Activated T-helper 17 cell treated with anti-CD3 and anti-CD28 coated beads, Interleukin-2, amount 50 U/mL, for 72 hours (primary cell): ENCODE measurements at regions not wholly inside any gene's neighbourhood (a gene's known extent, or its start where the extent isn't known, plus 50 kb on each side); places are given as distances from the start of the nearest gene placed in this dataset.
"Not testable (repeated sequence)": the region's sequence is repeated elsewhere in the genome, so short reads cannot be mapped to it uniquely, and the experiment has no call there.

Experiments
- ATAC-seq: fragments of 150-1000 bp; cut with Tn5 transposase; replicated peaks from 2 replicates; pipeline ENCODE4 v1.10.0; 2021; ENCODE audit warnings: mild to moderate bottlenecking, moderate library complexity
- H3K27ac Mint-ChIP-seq: one replicate; pipeline ENCODE4 v1.8.0; 2022; ENCODE audit warnings: mixed read lengths
- H3K27me3 Mint-ChIP-seq: one replicate; pipeline ENCODE4 v1.8.0; 2022; ENCODE audit warnings: mixed read lengths
- H3K36me3 Mint-ChIP-seq: one replicate; pipeline ENCODE4 v1.8.0; 2022; ENCODE audit warnings: low read depth, mild to moderate bottlenecking, mixed read lengths
- H3K4me1 Mint-ChIP-seq: one replicate; pipeline ENCODE4 v1.8.0; 2022; ENCODE audit warnings: mixed read lengths
- H3K4me3 Mint-ChIP-seq: one replicate; pipeline ENCODE4 v1.8.0; 2022; ENCODE audit warnings: mild to moderate bottlenecking, mixed read lengths
- H3K9me3 Mint-ChIP-seq: one replicate; pipeline ENCODE4 v1.8.0; 2022; ENCODE audit warnings: mixed read lengths

- Mint-ChIP-seq H3K4me3 (no peak overlapping the region), H3K36me3 (no peaks in the 10 kb centered on the region), H3K27ac (no peak overlapping the region), H3K27me3 (no peaks in the 10 kb centered on the region), H3K4me1 (no peaks in the 10 kb centered on the region), H3K9me3 (no peaks in the 10 kb centered on the region)
- no peak for ATAC-seq
These were observed 172.7 kb upstream of the KBTBD8 start for GRCh38 chr3:66825375-66825774.

GRCh38 chr3:66827726-66828125 lies 170.4 kb upstream of the KBTBD8 start:
- no peak overlapping the region for H3K4me3 Mint-ChIP-seq
- no peaks in the 10 kb centered on the region for H3K9me3 Mint-ChIP-seq
- no peak overlapping the region for H3K27ac Mint-ChIP-seq
- no peaks in the 10 kb centered on the region for H3K36me3 Mint-ChIP-seq
- H3K27me3 Mint-ChIP-seq: no peaks in the 10 kb centered on the region
- no peaks in the 10 kb centered on the region for H3K4me1 Mint-ChIP-seq
- no peak for ATAC-seq

- Mint-ChIP-seq H3K27me3 (peaks cover 3% of the 10 kb centered on the region), H3K36me3 (no peaks in the 10 kb centered on the region), H3K27ac (no peak overlapping the region), H3K4me1 (no peaks in the 10 kb centered on the region), H3K4me3 (no peak overlapping the region), H3K9me3 (no peaks in the 10 kb centered on the region)
- no peak for ATAC-seq
These were observed 169.8 kb upstream of the KBTBD8 start for GRCh38 chr3:66828303-66828702.

DNA sequence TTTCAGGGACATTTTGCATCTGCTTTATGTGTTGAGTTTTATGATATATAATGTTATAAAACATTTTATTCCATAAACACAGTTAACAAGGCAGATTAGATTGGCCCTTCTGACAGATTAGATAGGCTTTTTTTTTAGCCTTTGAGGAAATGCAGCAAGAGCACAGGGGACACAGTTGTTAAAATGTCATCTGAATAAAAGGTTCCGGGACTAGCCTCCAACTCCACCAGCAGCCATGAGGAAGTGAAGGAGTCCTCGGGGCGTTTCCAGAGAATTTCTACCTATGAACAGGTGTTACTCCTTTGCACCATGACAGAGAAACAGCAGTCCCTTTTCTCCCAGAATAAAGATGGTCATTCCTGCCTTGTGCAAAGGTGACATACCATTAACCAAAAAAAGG lies 167.8 kb upstream of the KBTBD8 start:
- H3K27ac Mint-ChIP-seq: no peak overlapping the region
- H3K4me3 Mint-ChIP-seq: no peak overlapping the region
- H3K27me3 Mint-ChIP-seq: peaks cover 7% of the 10 kb centered on the region
- no peaks in the 10 kb centered on the region for H3K36me3 Mint-ChIP-seq
- no peaks in the 10 kb centered on the region for H3K9me3 Mint-ChIP-seq
- ATAC-seq: no peak
- no peaks in the 10 kb centered on the region for H3K4me1 Mint-ChIP-seq

GRCh38 chr3:66831931-66832330 lies 166.2 kb upstream of the KBTBD8 start:
- H3K36me3 Mint-ChIP-seq: no peaks in the 10 kb centered on the region
- no peak overlapping the region for H3K4me3 Mint-ChIP-seq
- no peaks in the 10 kb centered on the region for H3K4me1 Mint-ChIP-seq
- ATAC-seq: no peak
- peaks cover 7% of the 10 kb centered on the region for H3K27me3 Mint-ChIP-seq
- no peak overlapping the region for H3K27ac Mint-ChIP-seq
- H3K9me3 Mint-ChIP-seq: no peaks in the 10 kb centered on the region

GRCh38 chr3:66836363-66837152 lies 161.5 kb upstream of the KBTBD8 start:
- Mint-ChIP-seq H3K4me1 (no peaks in the 10 kb centered on the region), H3K4me3 (no peak overlapping the region), H3K36me3 (no peaks in the 10 kb centered on the region), H3K27me3 (peaks cover 7% of the 10 kb centered on the region), H3K27ac (no peak overlapping the region), H3K9me3 (no peaks in the 10 kb centered on the region)
- ATAC-seq: no peak

- Mint-ChIP-seq H3K36me3 (no peaks in the 10 kb centered on the region), H3K27ac (no peak overlapping the region), H3K4me3 (no peak overlapping the region)
These were observed 159.4 kb upstream of the KBTBD8 start for GRCh38 chr3:66838704-66839103.

DNA sequence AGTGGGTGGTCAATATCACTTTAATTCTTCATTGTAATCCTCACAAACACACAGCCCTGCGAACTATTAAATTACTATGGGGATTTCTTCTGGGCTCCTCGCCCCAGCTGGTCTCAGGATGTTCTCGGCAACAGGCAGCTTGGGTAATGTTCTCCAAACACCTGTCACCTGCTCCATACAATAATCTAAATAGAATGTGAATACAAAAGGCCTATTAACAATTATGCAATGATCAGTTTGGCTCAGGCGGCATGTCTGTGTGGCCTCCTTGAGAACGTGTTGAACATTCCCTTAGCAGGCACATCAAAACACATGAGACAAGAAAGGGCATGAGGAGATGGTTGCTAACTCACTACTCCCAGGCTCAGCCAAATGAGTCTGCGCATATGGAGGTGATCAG lies 158.6 kb upstream of the KBTBD8 start:
- Mint-ChIP-seq H3K27me3 (peaks cover 5% of the 10 kb centered on the region), H3K27ac (no peak overlapping the region), H3K4me3 (no peak overlapping the region), H3K9me3 (no peaks in the 10 kb centered on the region), H3K36me3 (no peaks in the 10 kb centered on the region), H3K4me1 (no peaks in the 10 kb centered on the region)
- ATAC-seq: no peak

More at GRCh38 chr3:66838704-66839103, 159.4 kb upstream of the KBTBD8 start:
- H3K27me3 Mint-ChIP-seq: peaks cover under 1% of the 10 kb centered on the region
- H3K9me3 Mint-ChIP-seq: no peaks in the 10 kb centered on the region
- no peaks in the 10 kb centered on the region for H3K4me1 Mint-ChIP-seq
- no peak for ATAC-seq

- H3K4me3 Mint-ChIP-seq, H3K4me1 Mint-ChIP-seq, H3K9me3 Mint-ChIP-seq, H3K27ac Mint-ChIP-seq, ATAC-seq, H3K36me3 Mint-ChIP-seq: not testable (repeated sequence)
- peaks cover 15% of the 10 kb centered on the region for H3K27me3 Mint-ChIP-seq
These were observed 155.2 kb upstream of the KBTBD8 start for GRCh38 chr3:66842761-66843464.

DNA sequence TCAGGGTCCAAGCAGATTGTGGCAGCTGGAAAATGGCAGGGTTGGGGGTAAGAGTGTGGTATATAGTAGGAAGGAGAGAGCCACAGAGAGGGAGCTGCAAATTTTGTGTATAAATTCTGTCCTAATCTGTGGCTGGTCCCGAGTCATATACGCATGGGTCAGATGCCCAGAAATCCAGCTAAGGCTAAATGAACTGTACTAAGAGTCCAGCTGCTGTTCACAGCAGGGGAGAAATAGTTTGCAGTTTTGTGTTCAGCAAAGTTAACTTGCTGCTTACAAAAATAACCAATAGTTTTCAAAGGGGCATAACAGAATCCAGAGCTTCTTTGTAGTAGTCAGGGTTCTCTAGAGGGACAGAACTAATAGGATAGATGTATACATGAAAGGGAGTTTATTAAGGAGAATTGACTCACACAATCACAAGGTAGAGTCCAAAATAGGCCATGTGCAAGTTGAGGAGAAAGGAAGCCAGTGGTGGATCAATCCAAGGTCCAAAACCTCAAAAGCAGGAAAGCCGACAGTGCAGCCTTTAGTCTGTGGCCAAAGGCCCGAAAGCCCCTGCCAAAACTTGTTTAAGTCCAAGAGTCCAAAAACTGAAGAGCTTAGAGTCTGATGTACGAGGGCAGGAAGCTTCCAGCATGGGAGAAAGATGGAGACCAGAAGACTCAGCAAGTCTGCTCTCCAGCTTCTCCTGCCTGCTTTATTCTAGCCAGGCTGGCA lies 146.1 kb upstream of the KBTBD8 start:
- no peak for ATAC-seq
- Mint-ChIP-seq H3K4me3 (no peak overlapping the region), H3K9me3 (no peaks in the 10 kb centered on the region), H3K27ac (no peak overlapping the region), H3K4me1 (no peaks in the 10 kb centered on the region), H3K27me3 (peaks cover 4% of the 10 kb centered on the region), H3K36me3 (no peaks in the 10 kb centered on the region)

GRCh38 chr3:66854601-66855151 lies 143.4 kb upstream of the KBTBD8 start:
- Mint-ChIP-seq H3K27ac (no peak overlapping the region), H3K27me3 (peaks cover 4% of the 10 kb centered on the region), H3K4me3 (no peak overlapping the region), H3K4me1 (no peaks in the 10 kb centered on the region), H3K36me3 (no peaks in the 10 kb centered on the region), H3K9me3 (no peaks in the 10 kb centered on the region)
- ATAC-seq: no peak

- Mint-ChIP-seq H3K9me3 (no peaks in the 10 kb centered on the region), H3K27me3 (peaks cover 4% of the 10 kb centered on the region), H3K27ac (no peak overlapping the region), H3K4me3 (no peak overlapping the region), H3K4me1 (no peaks in the 10 kb centered on the region), H3K36me3 (no peaks in the 10 kb centered on the region)
- no peak for ATAC-seq
These were observed 141.6 kb upstream of the KBTBD8 start for GRCh38 chr3:66856533-66856932.

- no peak overlapping the region for H3K27ac Mint-ChIP-seq
- H3K4me3 Mint-ChIP-seq: no peak overlapping the region
- H3K4me1 Mint-ChIP-seq: no peaks in the 10 kb centered on the region
- no peaks in the 10 kb centered on the region for H3K36me3 Mint-ChIP-seq
- ATAC-seq: no peak
- H3K9me3 Mint-ChIP-seq: no peaks in the 10 kb centered on the region
- peaks cover 4% of the 10 kb centered on the region for H3K27me3 Mint-ChIP-seq
These were observed 139.3 kb upstream of the KBTBD8 start for GRCh38 chr3:66858656-66859381.

DNA sequence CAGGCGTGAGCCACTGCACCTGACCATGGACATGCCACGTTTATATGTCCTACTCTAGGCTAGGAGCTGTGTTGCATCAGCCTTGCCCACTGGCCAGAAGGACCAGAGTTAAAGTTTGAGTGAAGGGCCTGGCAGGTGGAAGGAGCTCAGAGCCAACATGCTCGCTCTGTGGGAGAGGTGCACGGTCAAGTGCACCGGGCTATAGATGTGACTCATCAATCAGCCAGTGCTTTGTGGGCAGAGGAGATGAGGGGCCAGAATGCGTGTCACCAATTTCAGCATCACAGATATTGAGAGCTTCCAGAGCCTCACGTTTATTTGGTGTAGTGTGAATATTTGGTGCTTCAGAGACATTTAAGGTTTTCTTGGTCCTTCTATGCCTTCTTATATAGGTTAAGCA lies 137.3 kb upstream of the KBTBD8 start:
- Mint-ChIP-seq H3K36me3 (no peaks in the 10 kb centered on the region), H3K27me3 (no peaks in the 10 kb centered on the region), H3K4me3 (no peak overlapping the region), H3K4me1 (no peaks in the 10 kb centered on the region), H3K27ac (no peak overlapping the region), H3K9me3 (no peaks in the 10 kb centered on the region)
- no peak for ATAC-seq
